ENCODE measurements at regions not wholly inside any gene's neighbourhood (a gene's known extent, or its start where the extent isn't known, plus 50 kb on each side); places are given as distances from the start of the nearest gene placed in this dataset.

GRCh38 chr13:23488442-23488841 lies 54.9 kb upstream of the SACS start:
- 70 to 71% methylated on average over 6 of the region's 6 CpGs for WGBS, 2 donors
- Histone ChIP-seq H3K9me3 (no peaks in the 10 kb centered on the region), H3K4me3 (replicated peaks in 1 of 3) (no peak overlapping the region), H3K36me3 (no peaks in the 10 kb centered on the region), H3K27me3 (no peaks in the 10 kb centered on the region), H3K27ac (no peak overlapping the region), H3K4me1 (no peaks in the 10 kb centered on the region)
- no peak for DNase-seq
- intact Hi-C loops (cut with DNase I), result no loop called here
- no peak for TF ChIP-seq POLR2A (IDR thresholded peaks at IDR 0.05)
- TF ChIP-seq, protein P1, sequence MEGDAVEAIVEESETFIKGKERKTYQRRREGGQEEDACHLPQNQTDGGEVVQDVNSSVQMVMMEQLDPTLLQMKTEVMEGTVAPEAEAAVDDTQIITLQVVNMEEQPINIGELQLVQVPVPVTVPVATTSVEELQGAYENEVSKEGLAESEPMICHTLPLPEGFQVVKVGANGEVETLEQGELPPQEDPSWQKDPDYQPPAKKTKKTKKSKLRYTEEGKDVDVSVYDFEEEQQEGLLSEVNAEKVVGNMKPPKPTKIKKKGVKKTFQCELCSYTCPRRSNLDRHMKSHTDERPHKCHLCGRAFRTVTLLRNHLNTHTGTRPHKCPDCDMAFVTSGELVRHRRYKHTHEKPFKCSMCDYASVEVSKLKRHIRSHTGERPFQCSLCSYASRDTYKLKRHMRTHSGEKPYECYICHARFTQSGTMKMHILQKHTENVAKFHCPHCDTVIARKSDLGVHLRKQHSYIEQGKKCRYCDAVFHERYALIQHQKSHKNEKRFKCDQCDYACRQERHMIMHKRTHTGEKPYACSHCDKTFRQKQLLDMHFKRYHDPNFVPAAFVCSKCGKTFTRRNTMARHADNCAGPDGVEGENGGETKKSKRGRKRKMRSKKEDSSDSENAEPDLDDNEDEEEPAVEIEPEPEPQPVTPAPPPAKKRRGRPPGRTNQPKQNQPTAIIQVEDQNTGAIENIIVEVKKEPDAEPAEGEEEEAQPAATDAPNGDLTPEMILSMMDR (IDR thresholded peaks at IDR 0.05), result no peak

DNA sequence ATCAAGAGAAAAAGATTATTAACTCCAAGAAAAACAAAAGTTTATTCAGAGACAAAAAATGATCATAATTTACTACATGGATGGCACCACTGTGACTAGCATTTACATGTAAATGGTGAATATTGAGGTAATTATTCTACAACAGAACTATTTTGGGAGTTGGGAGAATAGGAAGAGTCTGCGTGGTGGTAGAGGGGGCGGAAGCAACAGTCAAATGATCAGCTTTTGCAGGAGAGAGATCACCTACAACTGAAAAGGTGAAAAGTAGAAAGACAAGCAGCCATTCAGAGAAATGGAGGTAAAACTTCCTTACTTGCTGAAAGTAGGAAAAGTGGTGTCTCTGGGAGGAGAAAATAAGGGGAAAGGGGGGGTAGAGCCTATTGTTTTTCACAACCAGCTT lies 62.8 kb upstream of the SACS start:
- no peaks in the 10 kb centered on the region for H3K27me3 ChIP-seq
- no peak for DNase-seq
- TF ChIP-seq POLR2A (IDR thresholded peaks at IDR 0.05), result no peak
- TF ChIP-seq, protein P1 (IDR thresholded peaks at IDR 0.05), result no peak
- H3K9me3 ChIP-seq, result no peaks in the 10 kb centered on the region
- no peaks in the 10 kb centered on the region for H3K36me3 ChIP-seq
- H3K4me3 ChIP-seq (replicated peaks in 1 of 3), result no peak overlapping the region
- no peak overlapping the region for H3K27ac ChIP-seq
- intact Hi-C loops (cut with DNase I), result no loop called here
- H3K4me1 ChIP-seq, result no peaks in the 10 kb centered on the region
- 88 to 89% methylated on average over 2 of the region's 2 CpGs for WGBS, 2 donors

DNA sequence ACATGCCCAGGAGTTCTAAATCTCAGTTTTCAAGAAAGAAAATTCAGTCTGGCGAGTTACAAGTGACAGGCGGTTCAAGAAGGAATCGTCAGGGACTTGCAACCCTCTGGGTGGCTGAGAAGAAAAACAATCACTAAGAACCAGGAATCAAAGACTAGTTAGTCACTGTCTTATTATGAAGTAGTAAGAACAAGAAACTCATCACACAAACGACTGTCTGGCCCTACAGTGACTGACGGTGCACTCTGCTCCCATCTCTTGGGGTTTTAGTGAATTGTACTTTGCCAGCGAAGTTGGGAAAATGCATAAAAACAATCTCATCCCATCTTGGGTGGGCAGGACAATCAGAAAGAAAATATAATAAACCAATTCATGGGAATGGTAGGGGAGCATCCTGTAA lies 63.7 kb upstream of the SACS start:
- Histone ChIP-seq H3K9me3 (no peaks in the 10 kb centered on the region), H3K27ac (no peak overlapping the region), H3K36me3 (no peaks in the 10 kb centered on the region), H3K27me3 (no peaks in the 10 kb centered on the region), H3K4me3 (replicated peaks in 1 of 3) (no peak overlapping the region), H3K4me1 (no peaks in the 10 kb centered on the region)
- no peak for DNase-seq
- WGBS, 2 donors, result 81 to 85% methylated on average over 6 of the region's 6 CpGs
- TF ChIP-seq, protein P1 (IDR thresholded peaks at IDR 0.05), result no peak
- TF ChIP-seq POLR2A (IDR thresholded peaks at IDR 0.05), result no peak
- intact Hi-C loops (cut with DNase I), result no loop called here

DNA sequence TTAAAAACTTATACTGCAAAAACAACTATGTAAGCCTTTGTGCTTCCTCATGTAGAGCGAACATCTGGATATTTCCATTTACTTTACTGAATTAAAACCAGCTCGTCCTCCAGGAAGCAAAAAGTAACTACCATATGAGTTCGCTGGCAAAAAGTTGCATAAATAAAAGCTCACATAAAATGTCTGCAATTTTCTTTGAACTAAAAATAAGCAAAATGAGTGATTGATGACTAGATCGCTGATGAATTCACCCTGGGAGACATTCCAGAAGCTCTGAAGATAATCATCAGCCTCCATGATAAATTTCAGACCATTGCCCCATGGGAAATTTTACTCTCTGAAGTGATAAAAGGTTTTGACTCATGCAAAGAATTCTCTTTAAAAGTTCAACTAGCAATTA lies 67.3 kb upstream of the SACS start:
- Histone ChIP-seq H3K9me3 (no peaks in the 10 kb centered on the region), H3K27ac (no peak overlapping the region), H3K27me3 (no peaks in the 10 kb centered on the region), H3K4me3 (replicated peaks in 1 of 3) (no peak overlapping the region), H3K36me3 (no peaks in the 10 kb centered on the region), H3K4me1 (no peaks in the 10 kb centered on the region)
- intact Hi-C loops (cut with DNase I), result no loop called here
- no peak for TF ChIP-seq POLR2A (IDR thresholded peaks at IDR 0.05)
- TF ChIP-seq, protein P1 (IDR thresholded peaks at IDR 0.05), result no peak
- no peak for DNase-seq
- 71 to 72% methylated on average over 4 of the region's 4 CpGs for WGBS, 2 donors

- H3K27ac ChIP-seq, result no peak overlapping the region
- H3K4me1 ChIP-seq, result no peaks in the 10 kb centered on the region
- intact Hi-C loops (cut with DNase I), result no loop called here
- no peaks in the 10 kb centered on the region for H3K36me3 ChIP-seq
- no peaks in the 10 kb centered on the region for H3K27me3 ChIP-seq
- no peak overlapping the region for H3K4me3 ChIP-seq (replicated peaks in 1 of 3)
- 89 to 94% methylated on average over 5 of the region's 5 CpGs for WGBS, 2 donors
- H3K9me3 ChIP-seq, result no peaks in the 10 kb centered on the region
- no peak for DNase-seq
- TF ChIP-seq, protein P1 (IDR thresholded peaks at IDR 0.05), result no peak
These were observed 66.0 kb upstream of the TNFRSF19 start for GRCh38 chr13:23504180-23504579.
